ENCODE measurements at regions not wholly inside any gene's neighbourhood (a gene's known extent, or its start where the extent isn't known, plus 50 kb on each side); places are given as distances from the start of the nearest gene placed in this dataset.

DNA sequence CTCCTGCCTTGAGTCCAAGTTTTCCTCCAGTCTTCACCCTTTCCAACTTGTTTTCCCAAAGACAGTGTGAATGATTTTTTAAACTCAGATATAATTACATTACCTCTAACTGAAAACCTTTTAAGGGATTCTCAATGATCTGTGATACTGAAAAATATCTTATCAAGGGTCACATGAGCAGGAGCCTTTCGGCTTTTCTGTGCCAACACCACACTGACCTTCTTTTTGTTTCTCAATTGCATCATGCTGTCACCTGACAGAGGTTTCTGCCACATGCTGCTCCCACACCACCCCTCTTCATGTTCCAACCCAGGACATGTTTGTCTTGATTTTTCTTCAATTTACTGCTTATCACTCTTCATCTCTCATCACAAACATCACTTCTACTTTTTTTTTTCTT, 820.0 kb downstream of the PRELID2 start:
- WGBS (ENCODE audit: insufficient coverage, low coverage, missing lambda C conversion rate): 0% methylated on average over 1 of the region's 1 CpG
- Histone ChIP-seq H3K79me2 (ENCODE audit: control insufficient read depth, insufficient read depth, low read length) (no peaks in the 10 kb centered on the region), H3K4me2 (ENCODE audit: insufficient read depth, low read length) (no peak overlapping the region), H3K4me1 (replicated peaks in 1 of 2; ENCODE audit: control insufficient read depth in 2 of 2, insufficient read depth in 2 of 2, low read length in 2 of 2) (no peaks in the 10 kb centered on the region), H3K36me3 (ENCODE audit: control insufficient read depth, insufficient read depth, low read length) (no peaks in the 10 kb centered on the region), H3K9me3 (replicated peaks; ENCODE audit: control insufficient read depth, insufficient read depth, low read depth, low read length) (no peaks in the 10 kb centered on the region), H3K9me1 (ENCODE audit: control insufficient read depth, insufficient read depth, low read length) (no peaks in the 10 kb centered on the region), H4K20me1 (replicated peaks; ENCODE audit: control insufficient read depth, insufficient read depth, low read length) (no peaks in the 10 kb centered on the region), H2AFZ (ENCODE audit: low read depth, low read length) (no peak overlapping the region), H3K9ac (ENCODE audit: insufficient read depth in 1 of 2, low read depth in 2 of 2, low read length in 2 of 2) (no peak overlapping the region), H3K4me3 (no peak overlapping the region), H3K27me3 (ENCODE audit: control insufficient read depth in 2 of 2, insufficient read depth in 2 of 2, low read length in 2 of 2) (no peaks in the 10 kb centered on the region), H3K27ac (ENCODE audit: extremely low read depth, low read depth, low read length) (no peak overlapping the region)
- TF ChIP-seq, protein P1, sequence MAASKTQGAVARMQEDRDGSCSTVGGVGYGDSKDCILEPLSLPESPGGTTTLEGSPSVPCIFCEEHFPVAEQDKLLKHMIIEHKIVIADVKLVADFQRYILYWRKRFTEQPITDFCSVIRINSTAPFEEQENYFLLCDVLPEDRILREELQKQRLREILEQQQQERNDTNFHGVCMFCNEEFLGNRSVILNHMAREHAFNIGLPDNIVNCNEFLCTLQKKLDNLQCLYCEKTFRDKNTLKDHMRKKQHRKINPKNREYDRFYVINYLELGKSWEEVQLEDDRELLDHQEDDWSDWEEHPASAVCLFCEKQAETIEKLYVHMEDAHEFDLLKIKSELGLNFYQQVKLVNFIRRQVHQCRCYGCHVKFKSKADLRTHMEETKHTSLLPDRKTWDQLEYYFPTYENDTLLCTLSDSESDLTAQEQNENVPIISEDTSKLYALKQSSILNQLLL (CRISPR knock-in tag; IDR thresholded peaks at IDR 0.05; ENCODE audit: borderline replicate concordance): no peak
- TF ChIP-seq SIN3A (IDR thresholded peaks at IDR 0.05; ENCODE audit: borderline replicate concordance in 2 of 2, control insufficient read depth in 1 of 2, low read depth in 2 of 2, low read length in 2 of 2) (no peak), NFE2 (IDR thresholded peaks at IDR 0.05; ENCODE audit: low read depth) (no peak), COPS2 (conservative IDR thresholded peaks at IDR 0.05) (no peak)
- TF ChIP-seq, protein P2, sequence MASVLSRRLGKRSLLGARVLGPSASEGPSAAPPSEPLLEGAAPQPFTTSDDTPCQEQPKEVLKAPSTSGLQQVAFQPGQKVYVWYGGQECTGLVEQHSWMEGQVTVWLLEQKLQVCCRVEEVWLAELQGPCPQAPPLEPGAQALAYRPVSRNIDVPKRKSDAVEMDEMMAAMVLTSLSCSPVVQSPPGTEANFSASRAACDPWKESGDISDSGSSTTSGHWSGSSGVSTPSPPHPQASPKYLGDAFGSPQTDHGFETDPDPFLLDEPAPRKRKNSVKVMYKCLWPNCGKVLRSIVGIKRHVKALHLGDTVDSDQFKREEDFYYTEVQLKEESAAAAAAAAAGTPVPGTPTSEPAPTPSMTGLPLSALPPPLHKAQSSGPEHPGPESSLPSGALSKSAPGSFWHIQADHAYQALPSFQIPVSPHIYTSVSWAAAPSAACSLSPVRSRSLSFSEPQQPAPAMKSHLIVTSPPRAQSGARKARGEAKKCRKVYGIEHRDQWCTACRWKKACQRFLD (CRISPR knock-in tag; IDR thresholded peaks at IDR 0.05): no peak
- DNase-seq (ENCODE audit: extremely low read depth in 1 of 4, low spot score in 3 of 4) (no peak), FAIRE-seq (no peak), ATAC-seq (no peak)
- intact Hi-C loops (cut with micrococcal nuclease) (no loop called here), in situ Hi-C loops (cut with MboI) (no loop called here)
- POLR2A ChIA-PET: no interaction called here
- BruUV-seq (replicated peaks): no TSS peak
- CTCF ChIA-PET (ENCODE audit: low intra/inter-chr PET ratio): no interaction called here

Measured in K562 (cell line).